GM13977 (cell line): ENCODE measurements at regions not wholly inside any gene's neighbourhood (a gene's known extent, or its start where the extent isn't known, plus 50 kb on each side); places are given as distances from the start of the nearest gene placed in this dataset.

Experiments
- DNase-seq: peaks from one replicate; pipeline ENCODE4 v3.0.0; 2012; ENCODE audit warnings: low spot score
- CTCF ChIP-seq: IDR thresholded peaks from 2 replicates; pipeline ENCODE4 v1.5.1; 2012; ENCODE audit warnings: mild to moderate bottlenecking, control low read depth; ENCODE audit not compliant: insufficient read depth; ENCODE audit errors: extremely low read depth, missing control alignments
- in situ Hi-C: fragments of 300-500 bp; cut with MboI; formaldehyde crosslinking; loops from one replicate; pipeline ENCODE4 v1.12.0; 2022; ENCODE audit warnings: low sequenced_read_pairs, low pct_unique_long_range_greater_than_20kb, mixed read lengths, inconsistent platforms; ENCODE audit not compliant: unreplicated experiment

DNA sequence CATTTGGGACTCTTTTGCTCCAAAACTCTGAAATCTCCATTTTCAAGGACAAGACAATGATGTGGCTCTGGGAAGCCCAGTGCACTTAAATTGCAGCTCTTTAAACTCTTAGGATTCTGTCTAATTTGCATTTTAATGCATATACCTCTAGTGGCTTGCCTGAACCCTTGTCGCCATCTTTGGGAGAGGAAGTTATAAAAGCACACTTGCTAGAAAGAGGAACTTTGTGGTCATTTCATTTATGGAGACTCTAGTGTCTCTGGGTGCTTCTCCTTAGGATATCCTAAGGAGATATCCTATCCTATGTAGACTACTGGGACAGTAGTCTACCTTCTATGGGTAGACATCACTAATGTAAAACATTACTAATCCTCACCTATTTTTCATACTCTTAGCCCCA lies 77.3 kb upstream of the SLC1A3 start:
- no peak for TF ChIP-seq CTCF
- in situ Hi-C loops = no loop called here
- no peak for DNase-seq

DNA sequence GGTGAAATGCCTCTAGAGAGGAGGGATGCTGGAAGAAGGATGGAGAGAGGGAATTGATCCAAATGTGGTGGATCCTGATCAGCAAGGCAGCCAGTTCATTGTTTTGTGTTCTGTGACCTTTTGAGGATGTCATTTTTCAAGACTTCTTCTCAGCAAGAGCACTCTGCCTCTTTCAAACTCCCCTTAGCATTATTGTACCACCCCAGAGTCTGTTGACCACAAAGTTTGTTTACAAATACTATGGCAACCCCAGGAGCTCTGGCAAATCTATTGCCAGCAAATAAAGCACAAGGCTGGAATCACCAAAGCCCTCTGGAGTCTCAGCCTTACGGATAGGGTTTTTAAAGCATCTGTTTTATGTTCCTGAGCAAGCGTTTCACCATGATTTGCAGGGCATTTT lies 76.2 kb upstream of the SLC1A3 start:
- no peak for DNase-seq
- no peak for TF ChIP-seq CTCF
- in situ Hi-C loops = no loop called here

GRCh38 chr5:36531401-36531800 lies 75.0 kb upstream of the SLC1A3 start:
- DNase-seq = no peak
- no peak for TF ChIP-seq CTCF
- in situ Hi-C loops = no loop called here

GRCh38 chr5:36535378-36535777 lies 71.0 kb upstream of the SLC1A3 start:
- in situ Hi-C loops = no loop called here
- no peak for DNase-seq

DNA sequence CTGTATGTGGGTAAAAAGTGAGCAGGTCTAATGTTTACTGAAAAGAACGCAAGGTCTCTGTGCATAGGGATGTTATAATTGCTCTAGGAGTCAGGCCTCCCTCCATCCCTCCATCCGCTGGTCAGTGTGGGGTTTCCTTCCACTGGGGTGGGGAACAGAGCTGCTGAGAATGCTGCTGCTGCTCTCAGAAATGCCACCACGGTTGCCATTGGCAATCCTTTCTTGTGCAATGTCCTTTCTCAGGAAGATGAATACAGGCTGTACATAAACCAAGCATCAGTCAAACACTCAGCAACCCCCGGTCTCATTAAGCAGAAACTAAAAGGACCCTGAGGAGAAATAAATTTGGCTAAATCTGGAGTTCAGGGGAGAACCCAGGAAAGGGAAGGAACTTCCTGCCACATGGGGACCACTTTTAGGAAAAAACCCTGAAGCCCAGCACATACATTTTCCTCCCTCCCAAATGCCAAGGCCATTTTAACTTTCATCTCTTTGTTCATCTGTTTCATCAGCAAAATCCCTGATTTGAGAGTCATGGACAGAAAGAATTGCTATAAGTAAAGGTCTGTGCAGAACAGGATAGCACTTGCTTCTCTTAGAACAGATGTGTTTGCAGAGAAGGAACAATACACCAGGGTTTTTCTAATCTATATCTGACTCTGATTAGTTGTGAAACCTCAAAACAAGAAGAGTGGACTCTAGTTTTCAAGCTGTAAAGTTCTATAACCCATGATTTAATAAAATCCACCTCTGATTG lies 70.4 kb upstream of the SLC1A3 start:
- in situ Hi-C loops = no loop called here
- no peak for TF ChIP-seq CTCF
- no peak for DNase-seq

More at GRCh38 chr5:36535378-36535777, 71.0 kb upstream of the SLC1A3 start:
- no peak for TF ChIP-seq CTCF

GRCh38 chr5:36536616-36537005 lies 69.8 kb upstream of the SLC1A3 start:
- no peak for TF ChIP-seq CTCF
- DNase-seq = no peak
- in situ Hi-C loops = no loop called here
